K562 (cell line): ENCODE measurements at regions not wholly inside any gene's neighbourhood (a gene's known extent, or its start where the extent isn't known, plus 50 kb on each side); places are given as distances from the start of the nearest gene placed in this dataset.

Experiments
- ATAC-seq: fragments of 200-7000 bp; cut with Tn5 transposase; 3 replicates; pipeline ENCODE4 v1.9.1; 2020; ENCODE audit warnings: moderate library complexity
- BruUV-seq: library from RNA; stranded (reverse); fragments of 400-500 nt; replicated peaks from 2 replicates; lab custom pipeline; 2021; lab: Mats Ljungman, UMichigan
- CTCF ChIA-PET: fragments of 300-600 bp; formaldehyde crosslinking; extraction: SDS; loops from one replicate; lab custom pipeline; 2021; ENCODE audit warnings: low intra/inter-chr PET ratio; lab: Yijun Ruan, JAX
- POLR2A ChIA-PET: fragments of 300-600, 350-650 bp; sonication (Branson Sonifier 250); formaldehyde crosslinking; extraction: SDS; loops from one replicate; lab custom pipeline; 2021; ENCODE audit warnings: antibody characterized with exemption, inconsistent platforms; lab: Yijun Ruan, JAX
- DNase-seq, 4 experiments: peaks; one replicate each; pipeline versions ENCODE4 v3.0.0 to v3.0.0-alpha.2; 2011 to 2018; ENCODE audit warnings: low spot score in 3 of 4, mixed read lengths in 3 of 4; ENCODE audit errors: extremely low read depth in 1 of 4
- FAIRE-seq: peaks from 2 replicates; lab custom pipeline; 2011; peaks lifted over from hg19 to GRCh38; lab: Jason Lieb, UNC
- H2AFZ ChIP-seq: 2 replicates; pipeline ENCODE4 v1.6.0; 2011; ENCODE audit warnings: low read depth, low read length, control low read depth, inconsistent platforms
- H3K27ac ChIP-seq: fragments of 200-600 bp; 3 replicates; pipeline ENCODE4 v1.8.0; 2011; ENCODE audit warnings: low read depth, mild to moderate bottlenecking, control low read depth, inconsistent platforms, low read length, moderate library complexity, mixed read lengths; ENCODE audit errors: extremely low read depth
- H3K27me3 ChIP-seq, 2 experiments: fragments of 300-600 bp in 1 of 2; 2 replicates in 1 of 2; 3 replicates in 1 of 2; pipeline versions ENCODE4 v1.6.0 to v1.8.0; 2011; ENCODE audit warnings: inconsistent platforms in 2 of 2, low read length in 2 of 2, mild to moderate bottlenecking in 1 of 2, mixed read lengths in 1 of 2, moderate library complexity in 1 of 2; ENCODE audit not compliant: control insufficient read depth in 2 of 2, insufficient read depth in 2 of 2
- H3K36me3 ChIP-seq: fragments of 300-600 bp; 3 replicates; pipeline ENCODE4 v1.8.0; 2011; ENCODE audit warnings: mild to moderate bottlenecking, low read length, inconsistent platforms; ENCODE audit not compliant: control insufficient read depth, insufficient read depth
- H3K4me1 ChIP-seq, 2 experiments: fragments of 200-600 bp in 1 of 2; replicated peaks in 1 of 2; 2 replicates in 1 of 2; 3 replicates in 1 of 2; pipeline versions ENCODE4 v1.5.1 to v1.8.0; 2011; ENCODE audit warnings: inconsistent platforms in 2 of 2, low read length in 2 of 2, mild to moderate bottlenecking in 1 of 2, mixed read lengths in 1 of 2, moderate library complexity in 1 of 2; ENCODE audit not compliant: control insufficient read depth in 2 of 2, insufficient read depth in 2 of 2
- H3K4me2 ChIP-seq: 2 replicates; pipeline ENCODE4 v1.6.1; 2011; ENCODE audit warnings: low read length, control low read depth, inconsistent platforms, mixed read lengths; ENCODE audit not compliant: insufficient read depth
- H3K4me3 ChIP-seq: fragments of 200-600 bp; sonication (generic), shearing (Covaris generic); 2 replicates; pipeline ENCODE4 v1.5.1; 2016; ENCODE audit warnings: control low read depth, inconsistent platforms
- H3K79me2 ChIP-seq: fragments of 200-600 bp; 3 replicates; pipeline ENCODE4 v1.8.0; 2011; ENCODE audit warnings: low read length, inconsistent platforms; ENCODE audit not compliant: control insufficient read depth, insufficient read depth
- H3K9ac ChIP-seq, 2 experiments: 2 replicates each; pipeline versions ENCODE4 v1.6.0 to v1.6.1; 2011; ENCODE audit warnings: low read depth in 2 of 2, low read length in 2 of 2, control low read depth in 1 of 2, inconsistent platforms in 1 of 2, mild to moderate bottlenecking in 1 of 2, mixed read lengths in 1 of 2; ENCODE audit not compliant: insufficient read depth in 1 of 2
- H3K9me1 ChIP-seq: one replicate; pipeline ENCODE4 v1.6.0; 2011; ENCODE audit warnings: inconsistent platforms, mild to moderate bottlenecking, low read length, moderate library complexity; ENCODE audit not compliant: control insufficient read depth, insufficient read depth
- H3K9me3 ChIP-seq: replicated peaks from 2 replicates; pipeline ENCODE4 v1.5.1; 2011; ENCODE audit warnings: low read depth, low read length, inconsistent platforms; ENCODE audit not compliant: control insufficient read depth, insufficient read depth
- H4K20me1 ChIP-seq: replicated peaks from 2 replicates; pipeline ENCODE4 v1.6.1; 2011; ENCODE audit warnings: low read length, inconsistent platforms, mixed read lengths; ENCODE audit not compliant: control insufficient read depth, insufficient read depth
- BCOR ChIP-seq: fragments of 450-650 bp; IDR thresholded peaks from 2 replicates; pipeline ENCODE4 v1.6.1; 2016
- CHD1 ChIP-seq: fragments of 200-600 bp; sonication (generic); IDR thresholded peaks from one replicate; pipeline ENCODE4 v1.6.1; 2012; ENCODE audit warnings: mild to moderate bottlenecking, moderate library complexity, low read length, inconsistent platforms
- ELF2 ChIP-seq: fragments of 250-450 bp; sonication (Bioruptor Pico); IDR thresholded peaks from 2 replicates; pipeline ENCODE4 v1.5.0; 2021; ENCODE audit warnings: mild to moderate bottlenecking
- HIVEP1 ChIP-seq: fragments of 250-450 bp; sonication (Bioruptor Pico); IDR thresholded peaks from 2 replicates; pipeline ENCODE4 v1.4.0; 2020; ENCODE audit warnings: mild to moderate bottlenecking
- RBM22 ChIP-seq: fragments of 200-400 bp; formaldehyde crosslinking; IDR thresholded peaks from 2 replicates; pipeline ENCODE4 v1.6.1; 2018; ENCODE audit warnings: low read length, low read depth; ENCODE audit not compliant: poor library complexity, severe bottlenecking
- RFX1 ChIP-seq: fragments of 450-650 bp; IDR thresholded peaks from 2 replicates; pipeline ENCODE4 v1.6.1; 2016; ENCODE audit warnings: mild to moderate bottlenecking, moderate library complexity
- RNF219 ChIP-seq: fragments of 250-450 bp; sonication (Bioruptor Pico); IDR thresholded peaks from 2 replicates; pipeline ENCODE4 v1.5.0; 2022; ENCODE audit warnings: mild to moderate bottlenecking
- SMAD2 ChIP-seq: fragments of 150-350 bp; IDR thresholded peaks from 2 replicates; pipeline ENCODE4 v1.6.1; 2014; ENCODE audit warnings: low read depth, mild to moderate bottlenecking, low read length
- TCFL5 ChIP-seq: fragments of 250-450 bp; sonication (Bioruptor Pico); conservative IDR thresholded peaks from 2 replicates; pipeline ENCODE4 v1.6.1; 2021; ENCODE audit warnings: mild to moderate bottlenecking, moderate library complexity, matching md5 sums
- TOE1 ChIP-seq, 2 experiments: fragments of 450-650 bp in 1 of 2; sonication (generic) in 1 of 2; formaldehyde crosslinking in 1 of 2; IDR thresholded peaks; 2 replicates each; pipeline versions ENCODE4 v1.7.1 to v1.8.0; 2016 to 2022; ENCODE audit warnings: borderline replicate concordance in 2 of 2, mild to moderate bottlenecking in 2 of 2, antibody characterized with exemption in 1 of 2, inconsistent platforms in 1 of 2, low read depth in 1 of 2, missing genetic modification reagents in 1 of 2, moderate library complexity in 1 of 2
- U2AF2 ChIP-seq: fragments of 200-400 bp; formaldehyde crosslinking; optimal IDR thresholded peaks from 2 replicates; pipeline ENCODE3; 2017; ENCODE audit warnings: low read depth, mild to moderate bottlenecking, low read length
- XRCC5 ChIP-seq: fragments of 200-400 bp; formaldehyde crosslinking; IDR thresholded peaks from 2 replicates; pipeline ENCODE4 v1.6.1; 2017; ENCODE audit warnings: low read depth, mild to moderate bottlenecking, low read length
- ZBTB5 ChIP-seq: fragments of 450-650 bp; IDR thresholded peaks from 2 replicates; pipeline ENCODE4 v1.6.1; 2017; ENCODE audit warnings: antibody characterized with exemption
- ZNF133 ChIP-seq: fragments of 250-450 bp; sonication (Bioruptor Pico); IDR thresholded peaks from 2 replicates; pipeline ENCODE4 v1.4.0; 2020; ENCODE audit warnings: mild to moderate bottlenecking
- ZNF253 ChIP-seq: fragments of 250-450 bp; sonication (Bioruptor Pico); conservative IDR thresholded peaks from 2 replicates; pipeline ENCODE4 v1.6.1; 2021; ENCODE audit warnings: mild to moderate bottlenecking
- WGBS: fragments of 100-300 bp; shearing (Covaris generic); methylation state at CpG from one replicate; pipeline ENCODE4 v1.1.6; 2016; ENCODE audit warnings: low coverage, mixed read lengths; ENCODE audit not compliant: insufficient coverage; ENCODE audit errors: missing lambda C conversion rate; 5-methylcytosine and 5-hydroxymethylcytosine counted together
- in situ Hi-C: fragments of 300-500 bp; cut with MboI; formaldehyde crosslinking; loops from 4 replicates; pipeline ENCODE4 v1.15.0; 2018; ENCODE audit warnings: inconsistent platforms, mixed read lengths
- intact Hi-C: fragments of 100-400 bp; cut with micrococcal nuclease; formaldehyde crosslinking; loops from 2 replicates; pipeline ENCODE4 v1.14.2; 2022
- TF ChIP-seq, protein P1 (sequence below): sonication (generic); formaldehyde crosslinking; IDR thresholded peaks from 2 replicates; pipeline ENCODE4 v1.8.0; 2023; ENCODE audit warnings: mild to moderate bottlenecking, missing genetic modification reagents

- WGBS, result 3% methylated on average over 3 of the region's 3 CpGs
- Histone ChIP-seq H3K9ac (no peak overlapping the region), H3K79me2 (no peaks in the 10 kb centered on the region), H3K4me2 (no peak overlapping the region), H3K9me1 (no peaks in the 10 kb centered on the region), H3K9me3 (no peaks in the 10 kb centered on the region), H3K36me3 (no peaks in the 10 kb centered on the region), H3K27ac (no peak overlapping the region), H3K27me3 (peaks cover 3 to 11% of the 10 kb centered on the region in 2 experiments; a peak in 1 of 5 replicates), H2AFZ (no peak overlapping the region), H3K4me1 (no peaks in the 10 kb centered on the region), H4K20me1 (no peaks in the 10 kb centered on the region), H3K4me3 (no peak overlapping the region)
- BruUV-seq, result no TSS peak
- CTCF ChIA-PET, result no interaction called here
- intact Hi-C loops (no loop called here), in situ Hi-C loops (no loop called here)
- ATAC-seq (no peak), DNase-seq (no peak), FAIRE-seq (no peak)
- POLR2A ChIA-PET, result no interaction called here
- TF ChIP-seq RFX1, result no peak
- no peak for TF ChIP-seq TOE1 (IDR thresholded peaks at IDR 0.05; ENCODE audit: borderline replicate concordance)
- no peak for TF ChIP-seq TOE1 (CRISPR knock-in tag; IDR thresholded peaks at IDR 0.05; ENCODE audit: borderline replicate concordance, low read depth)
- no peak for TF ChIP-seq CHD1
- TF ChIP-seq BCOR, result no peak
- TF ChIP-seq ZBTB5, result no peak
- TF ChIP-seq HIVEP1, result no peak
- TF ChIP-seq TCFL5 (CRISPR knock-in tag), result no peak
- TF ChIP-seq U2AF2, result no peak
- no peak for TF ChIP-seq XRCC5
- no peak for TF ChIP-seq SMAD2
- TF ChIP-seq, protein P1, sequence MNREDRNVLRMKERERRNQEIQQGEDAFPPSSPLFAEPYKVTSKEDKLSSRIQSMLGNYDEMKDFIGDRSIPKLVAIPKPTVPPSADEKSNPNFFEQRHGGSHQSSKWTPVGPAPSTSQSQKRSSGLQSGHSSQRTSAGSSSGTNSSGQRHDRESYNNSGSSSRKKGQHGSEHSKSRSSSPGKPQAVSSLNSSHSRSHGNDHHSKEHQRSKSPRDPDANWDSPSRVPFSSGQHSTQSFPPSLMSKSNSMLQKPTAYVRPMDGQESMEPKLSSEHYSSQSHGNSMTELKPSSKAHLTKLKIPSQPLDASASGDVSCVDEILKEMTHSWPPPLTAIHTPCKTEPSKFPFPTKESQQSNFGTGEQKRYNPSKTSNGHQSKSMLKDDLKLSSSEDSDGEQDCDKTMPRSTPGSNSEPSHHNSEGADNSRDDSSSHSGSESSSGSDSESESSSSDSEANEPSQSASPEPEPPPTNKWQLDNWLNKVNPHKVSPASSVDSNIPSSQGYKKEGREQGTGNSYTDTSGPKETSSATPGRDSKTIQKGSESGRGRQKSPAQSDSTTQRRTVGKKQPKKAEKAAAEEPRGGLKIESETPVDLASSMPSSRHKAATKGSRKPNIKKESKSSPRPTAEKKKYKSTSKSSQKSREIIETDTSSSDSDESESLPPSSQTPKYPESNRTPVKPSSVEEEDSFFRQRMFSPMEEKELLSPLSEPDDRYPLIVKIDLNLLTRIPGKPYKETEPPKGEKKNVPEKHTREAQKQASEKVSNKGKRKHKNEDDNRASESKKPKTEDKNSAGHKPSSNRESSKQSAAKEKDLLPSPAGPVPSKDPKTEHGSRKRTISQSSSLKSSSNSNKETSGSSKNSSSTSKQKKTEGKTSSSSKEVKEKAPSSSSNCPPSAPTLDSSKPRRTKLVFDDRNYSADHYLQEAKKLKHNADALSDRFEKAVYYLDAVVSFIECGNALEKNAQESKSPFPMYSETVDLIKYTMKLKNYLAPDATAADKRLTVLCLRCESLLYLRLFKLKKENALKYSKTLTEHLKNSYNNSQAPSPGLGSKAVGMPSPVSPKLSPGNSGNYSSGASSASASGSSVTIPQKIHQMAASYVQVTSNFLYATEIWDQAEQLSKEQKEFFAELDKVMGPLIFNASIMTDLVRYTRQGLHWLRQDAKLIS (CRISPR knock-in tag), result no peak
- TF ChIP-seq ZNF253, result no peak
- no peak for TF ChIP-seq ELF2
- no peak for TF ChIP-seq ZNF133 (CRISPR knock-in tag)
- no peak for TF ChIP-seq RBM22
- TF ChIP-seq RNF219 (CRISPR knock-in tag), result no peak
Observed at GRCh38 chr2:62556086-62556485, 50.1 kb upstream of the TMEM17 start.
